ENCODE measurements at regions not wholly inside any gene's neighbourhood (a gene's known extent, or its start where the extent isn't known, plus 50 kb on each side); places are given as distances from the start of the nearest gene placed in this dataset.

DNA sequence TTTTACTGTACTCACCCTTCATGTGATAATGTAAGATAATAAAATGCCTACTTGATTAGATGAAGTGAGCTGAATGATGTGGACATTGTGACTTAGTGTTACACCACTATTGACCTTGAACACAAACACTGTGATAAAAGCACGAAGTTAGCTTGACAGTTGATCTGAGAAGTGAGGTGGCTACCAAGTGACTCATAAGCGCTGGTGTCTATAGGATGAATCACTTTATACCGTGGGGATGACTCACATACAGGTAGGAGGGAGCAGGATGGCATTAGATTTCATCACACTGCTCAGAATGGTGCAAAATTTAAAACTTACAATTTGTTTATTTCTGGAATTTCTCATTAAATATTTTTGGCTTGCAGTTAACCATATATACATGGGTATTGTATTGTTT, 174.7 kb upstream of the CNTN3 start:
- H2BK20ac ChIP-seq (ENCODE audit: low read length) = no peak overlapping the region
- H2BK12ac ChIP-seq (ENCODE audit: low read depth, low read length) = no peak overlapping the region
- no peak overlapping the region for H4K8ac ChIP-seq (ENCODE audit: extremely low read depth, insufficient read depth, low read length)
- 96% methylated on average over 3 of the region's 3 CpGs; no CpG with 5 or more reads in 1 of the 2 experiments for WGBS, 2 experiments (ENCODE audit: extremely low coverage in 1 of 2, insufficient coverage in 1 of 2, insufficient read length in 1 of 2, insufficient replicate concordance in 2 of 2, low coverage in 1 of 2, low lambda C conversion rate in 2 of 2, missing lambda C conversion rate in 1 of 2)
- no peak for FAIRE-seq
- no peak overlapping the region for H2BK5ac ChIP-seq (ENCODE audit: low read depth, low read length)
- H3K4me1 ChIP-seq (replicated peaks in 1 of 4; ENCODE audit: control insufficient read depth in 3 of 4, insufficient read depth in 4 of 4, low read length in 3 of 4) = no peaks in the 10 kb centered on the region
- H2BK120ac ChIP-seq (replicated peaks; ENCODE audit: low read depth, low read length) = no peak overlapping the region
- H2BK15ac ChIP-seq (ENCODE audit: low read length) = no peak overlapping the region
- no peak overlapping the region for H3K27ac ChIP-seq (ENCODE audit: low read depth, low read length)
- no peak overlapping the region for H4K91ac ChIP-seq (replicated peaks; ENCODE audit: insufficient read length, low read length)
- no peak overlapping the region for H3K4me3 ChIP-seq (ENCODE audit: extremely low read depth in 1 of 4, insufficient read depth in 2 of 4, low read depth in 3 of 4, low read length in 4 of 4)
- H3K56ac ChIP-seq (replicated peaks; ENCODE audit: insufficient read length, low read depth, low read length) = no peak overlapping the region
- no peak overlapping the region for H3K4ac ChIP-seq (replicated peaks; ENCODE audit: insufficient read length, low read depth, low read length)
- H2AFZ ChIP-seq (ENCODE audit: low read length) = no peak overlapping the region
- H3K79me2 ChIP-seq (ENCODE audit: control insufficient read depth in 1 of 2, insufficient read depth in 2 of 2, low read length in 2 of 2) = no peaks in the 10 kb centered on the region
- H2AK5ac ChIP-seq (ENCODE audit: low read depth, low read length) = no peak overlapping the region
- no peak overlapping the region for H3K18ac ChIP-seq (ENCODE audit: extremely low read depth, low read length)
- no peaks in the 10 kb centered on the region for H3K27me3 ChIP-seq (replicated peaks in 1 of 4; ENCODE audit: control insufficient read depth in 3 of 4, extremely low read depth in 1 of 4, insufficient read depth in 3 of 4, low read length in 3 of 4)
- 0 out of 8 replicates have a peak, but pooled peaks cover 0 to under 1% (median 0%) of the 10 kb centered on the region in 4 experiments for H3K36me3 ChIP-seq (ENCODE audit: control insufficient read depth in 2 of 4, insufficient read depth in 4 of 4, low read length in 3 of 4)
- H3K23me2 ChIP-seq (ENCODE audit: low read depth, low read length) = no peaks in the 10 kb centered on the region
- H3K14ac ChIP-seq (ENCODE audit: insufficient read length) = no peak overlapping the region
- H4K5ac ChIP-seq (ENCODE audit: insufficient read length, low read depth, low read length) = no peak overlapping the region
- H3K23ac ChIP-seq (ENCODE audit: insufficient read length) = no peak overlapping the region
- peaks cover 5% of the 10 kb centered on the region in 2 experiments; a peak in 3 of 4 replicates for H3K9me3 ChIP-seq (ENCODE audit: insufficient read depth in 2 of 2, low read depth in 1 of 2, low read length in 1 of 2)
- no peak overlapping the region for H3K4me2 ChIP-seq (ENCODE audit: insufficient read depth in 1 of 2, low read depth in 2 of 2, low read length in 2 of 2)
- no peaks in the 10 kb centered on the region for H3K79me1 ChIP-seq (ENCODE audit: low read depth, low read length)
- DNase-seq (ENCODE audit: low read depth in 1 of 2, low spot score in 2 of 2) = no peak
- ChIA-PET POLR2A (ENCODE audit: partially characterized antibody) (no interaction called here), CTCF (ENCODE audit: partially characterized antibody) (interaction anchor here (1.0 kb wide), 1 partner anchor 10 kb away, joined by 3 read pairs; no protein-coding TSS in a partner anchor)
- H3K9ac ChIP-seq (replicated peaks in 1 of 4; ENCODE audit: extremely low read depth in 1 of 4, low read depth in 3 of 4, low read length in 3 of 4) = no peak overlapping the region; a peak in 2 of 7 replicates
- H4K20me1 ChIP-seq (replicated peaks in 1 of 2; ENCODE audit: control insufficient read depth in 1 of 2, insufficient read depth in 2 of 2, low read length in 2 of 2) = no peaks in the 10 kb centered on the region
- TF ChIP-seq TAF7 (optimal IDR thresholded peaks at IDR 0.05; ENCODE audit: borderline replicate concordance, low read depth, low read length) (no peak), NRF1 (IDR thresholded peaks at IDR 0.05; ENCODE audit: low read depth, low read length) (no peak)
